ENCODE measurements at regions not wholly inside any gene's neighbourhood (a gene's known extent, or its start where the extent isn't known, plus 50 kb on each side); places are given as distances from the start of the nearest gene placed in this dataset.

- no peak for DNase-seq
These were observed 207.8 kb upstream of the FAR2 start for GRCh38 chr12:28941248-28941647.

GRCh38 chr12:28946361-28946760 is 202.7 kb upstream of the FAR2 start:
- no peak for DNase-seq

- no peak for DNase-seq
These were observed 200.4 kb upstream of the FAR2 start for GRCh38 chr12:28948685-28949084.

- DNase-seq, result no peak
These were observed 199.9 kb upstream of the FAR2 start for GRCh38 chr12:28949184-28949583.

- no peak for DNase-seq
These were observed 199.0 kb upstream of the FAR2 start for GRCh38 chr12:28950049-28950448.

GRCh38 chr12:28951935-28952334 is 197.1 kb upstream of the FAR2 start:
- DNase-seq, result no peak

GRCh38 chr12:28954333-28954732 is 194.7 kb upstream of the FAR2 start:
- no peak for DNase-seq

GRCh38 chr12:28955491-28955890 is 193.6 kb upstream of the FAR2 start:
- no peak for DNase-seq

- DNase-seq, result no peak
These were observed 193.1 kb upstream of the FAR2 start for GRCh38 chr12:28955931-28956330.

- no peak for DNase-seq
These were observed 190.4 kb upstream of the FAR2 start for GRCh38 chr12:28958553-28959195.

GRCh38 chr12:28961948-28962384 is 187.1 kb upstream of the FAR2 start:
- no peak for DNase-seq

- DNase-seq, result no peak
These were observed 185.5 kb upstream of the FAR2 start for GRCh38 chr12:28963554-28963953.

- no peak for DNase-seq
These were observed 182.9 kb upstream of the FAR2 start for GRCh38 chr12:28966046-28966780.

GRCh38 chr12:28967426-28967825 is 181.7 kb upstream of the FAR2 start:
- DNase-seq, result no peak

GRCh38 chr12:28973491-28973890 is 175.6 kb upstream of the FAR2 start:
- DNase-seq, result no peak

GRCh38 chr12:28974166-28974565 is 174.9 kb upstream of the FAR2 start:
- DNase-seq, result no peak

- no peak for DNase-seq
These were observed 174.2 kb upstream of the FAR2 start for GRCh38 chr12:28974883-28975282.

GRCh38 chr12:28975564-28976340 is 173.3 kb upstream of the FAR2 start:
- no peak for DNase-seq

GRCh38 chr12:28980436-28980835 is 168.6 kb upstream of the FAR2 start:
- no peak for DNase-seq

GRCh38 chr12:28987538-28988324 is 161.3 kb upstream of the FAR2 start:
- no peak for DNase-seq

GRCh38 chr12:28988325-28988704 is 160.8 kb upstream of the FAR2 start:
- DNase-seq, result no peak

- no peak for DNase-seq
These were observed 157.5 kb upstream of the FAR2 start for GRCh38 chr12:28991626-28992025.

- no peak for DNase-seq
These were observed 155.4 kb upstream of the FAR2 start for GRCh38 chr12:28993720-28994119.
